DOHH2 (cell line): ENCODE measurements at regions not wholly inside any gene's neighbourhood (a gene's known extent, or its start where the extent isn't known, plus 50 kb on each side); places are given as distances from the start of the nearest gene placed in this dataset.

Experiments
- EZH2phosphoT487 ChIP-seq: fragments of 200-600 bp; sonication (generic); IDR thresholded peaks from 2 replicates; pipeline ENCODE4 v1.6.1; 2017; ENCODE audit warnings: borderline replicate concordance, mild to moderate bottlenecking, antibody characterized with exemption, low read length, moderate library complexity, mixed read lengths
- TF ChIP-seq, protein P1 (sequence below): fragments of 200-600 bp; sonication (generic); IDR thresholded peaks from one replicate; pipeline ENCODE4 v1.5.1; 2014; ENCODE audit warnings: antibody characterized with exemption, mild to moderate bottlenecking, low read depth, low read length; ENCODE audit not compliant: poor library complexity, severe bottlenecking

DNA sequence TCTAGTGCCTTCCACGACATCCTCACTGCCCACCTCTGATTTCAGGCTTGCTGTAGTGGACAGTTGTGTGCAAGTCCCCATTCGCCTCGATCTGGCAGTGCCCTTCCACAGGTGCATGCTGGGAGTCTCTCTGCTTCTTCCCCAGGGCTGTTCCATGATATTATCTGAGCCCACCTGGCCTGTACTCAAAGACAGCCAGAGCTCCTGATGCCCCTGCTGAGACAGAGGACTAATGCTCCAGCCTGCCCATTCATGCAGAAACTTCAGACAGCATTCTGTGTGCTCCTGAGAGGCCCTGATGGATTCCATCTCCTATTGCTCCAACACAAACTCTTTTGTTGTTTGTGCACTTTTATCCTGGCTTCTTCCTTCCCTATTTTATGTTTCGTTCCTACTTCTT lies 164.8 kb upstream of the PRSS58 start:
- TF ChIP-seq, protein P1, sequence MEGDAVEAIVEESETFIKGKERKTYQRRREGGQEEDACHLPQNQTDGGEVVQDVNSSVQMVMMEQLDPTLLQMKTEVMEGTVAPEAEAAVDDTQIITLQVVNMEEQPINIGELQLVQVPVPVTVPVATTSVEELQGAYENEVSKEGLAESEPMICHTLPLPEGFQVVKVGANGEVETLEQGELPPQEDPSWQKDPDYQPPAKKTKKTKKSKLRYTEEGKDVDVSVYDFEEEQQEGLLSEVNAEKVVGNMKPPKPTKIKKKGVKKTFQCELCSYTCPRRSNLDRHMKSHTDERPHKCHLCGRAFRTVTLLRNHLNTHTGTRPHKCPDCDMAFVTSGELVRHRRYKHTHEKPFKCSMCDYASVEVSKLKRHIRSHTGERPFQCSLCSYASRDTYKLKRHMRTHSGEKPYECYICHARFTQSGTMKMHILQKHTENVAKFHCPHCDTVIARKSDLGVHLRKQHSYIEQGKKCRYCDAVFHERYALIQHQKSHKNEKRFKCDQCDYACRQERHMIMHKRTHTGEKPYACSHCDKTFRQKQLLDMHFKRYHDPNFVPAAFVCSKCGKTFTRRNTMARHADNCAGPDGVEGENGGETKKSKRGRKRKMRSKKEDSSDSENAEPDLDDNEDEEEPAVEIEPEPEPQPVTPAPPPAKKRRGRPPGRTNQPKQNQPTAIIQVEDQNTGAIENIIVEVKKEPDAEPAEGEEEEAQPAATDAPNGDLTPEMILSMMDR, result no peak
- no peak for TF ChIP-seq EZH2phosphoT487
